H1 (cell line): ENCODE measurements at regions not wholly inside any gene's neighbourhood (a gene's known extent, or its start where the extent isn't known, plus 50 kb on each side); places are given as distances from the start of the nearest gene placed in this dataset.

Source experiments
- CREB1 ChIP-seq: IDR thresholded peaks from 2 replicates; pipeline ENCODE4 v1.6.1; 2012; ENCODE audit warnings: inconsistent platforms
- CTBP2 ChIP-seq: IDR thresholded peaks from 2 replicates; pipeline ENCODE4 v1.7.0; 2011; ENCODE audit warnings: borderline replicate concordance, mild to moderate bottlenecking, moderate library complexity, mixed read lengths, low read length; ENCODE audit not compliant: insufficient read depth, insufficient read length
- CTCF ChIP-seq, 3 experiments: IDR thresholded peaks; 1 replicate in 2 of 3; 2 replicates in 1 of 3; pipeline versions ENCODE4 v1.5.1 to v1.6.1; 2011; ENCODE audit warnings: low read length in 3 of 3, mild to moderate bottlenecking in 3 of 3, inconsistent platforms in 2 of 3, low read depth in 1 of 3, moderate library complexity in 1 of 3; ENCODE audit not compliant: insufficient read depth in 1 of 3; ENCODE audit errors: control extremely low read depth in 1 of 3
- EGR1 ChIP-seq: IDR thresholded peaks from 2 replicates; pipeline ENCODE4 v1.6.1; 2011; ENCODE audit warnings: low read depth, low read length, borderline replicate concordance
- EP300 ChIP-seq, 2 experiments: IDR thresholded peaks; 1 replicate in 1 of 2; 2 replicates in 1 of 2; pipeline ENCODE4 v1.6.1; 2011 to 2012; ENCODE audit warnings: low read depth in 2 of 2, low read length in 2 of 2, mild to moderate bottlenecking in 2 of 2, borderline replicate concordance in 1 of 2, inconsistent platforms in 1 of 2, moderate library complexity in 1 of 2
- POLR2A ChIP-seq, 2 experiments: IDR thresholded peaks; 1 replicate in 1 of 2; 2 replicates in 1 of 2; pipeline ENCODE4 v1.6.1; 2011; ENCODE audit warnings: low read depth in 2 of 2, low read length in 2 of 2, mild to moderate bottlenecking in 2 of 2; ENCODE audit errors: control extremely low read depth in 1 of 2
- RFX5 ChIP-seq: IDR thresholded peaks from 2 replicates; pipeline ENCODE4 v1.6.1; 2011; ENCODE audit warnings: low read depth, low read length, improper control_type of control experiment, borderline replicate concordance

GRCh38 chr2:100641125-100641435 is 78.3 kb downstream of the PDCL3 start:
- TF ChIP-seq EP300 (IDR thresholded peaks at IDR 0.05; ENCODE audit: borderline replicate concordance in 1 of 2, low read depth in 2 of 2, low read length in 2 of 2) (no peak), CTCF (IDR thresholded peaks at IDR 0.05; ENCODE audit: control extremely low read depth in 1 of 3, insufficient read depth in 1 of 3, low read depth in 1 of 3, low read length in 3 of 3) (no peak), CTBP2 (no peak), EGR1 (no peak), CREB1 (no peak), RFX5 (no peak), POLR2A (IDR thresholded peaks at IDR 0.05; ENCODE audit: control extremely low read depth in 1 of 2, low read depth in 2 of 2, low read length in 2 of 2) (no peak)
